ENCODE measurements at regions not wholly inside any gene's neighbourhood (a gene's known extent, or its start where the extent isn't known, plus 50 kb on each side); places are given as distances from the start of the nearest gene placed in this dataset.

DNA sequence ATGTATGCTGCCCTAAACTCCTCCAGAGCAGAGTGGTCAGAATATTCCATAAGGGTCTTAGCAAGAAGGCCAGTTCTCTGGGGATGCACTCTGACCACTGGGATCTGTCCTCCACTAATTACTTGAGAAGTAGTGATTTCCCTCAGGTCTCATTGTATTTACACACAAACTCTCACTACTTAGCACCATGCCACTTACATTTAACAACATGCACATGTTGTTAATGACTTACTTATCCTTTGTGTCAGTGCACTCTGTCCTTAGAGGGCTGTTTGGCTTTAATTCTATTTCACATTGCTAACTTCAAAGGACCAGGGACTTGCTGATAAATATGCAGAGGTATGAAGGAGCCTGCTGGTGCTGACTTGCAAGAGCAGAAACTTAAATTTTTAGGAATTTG lies 1415.5 kb upstream of the ACVR2A start:
- no peak overlapping the region for H3K27ac Mint-ChIP-seq (ENCODE audit: unreplicated experiment)
- H3K9me3 Mint-ChIP-seq (ENCODE audit: low read depth): no peaks in the 10 kb centered on the region
- DNase-seq (ENCODE audit: low spot score): no peak
- TF ChIP-seq, protein P1, sequence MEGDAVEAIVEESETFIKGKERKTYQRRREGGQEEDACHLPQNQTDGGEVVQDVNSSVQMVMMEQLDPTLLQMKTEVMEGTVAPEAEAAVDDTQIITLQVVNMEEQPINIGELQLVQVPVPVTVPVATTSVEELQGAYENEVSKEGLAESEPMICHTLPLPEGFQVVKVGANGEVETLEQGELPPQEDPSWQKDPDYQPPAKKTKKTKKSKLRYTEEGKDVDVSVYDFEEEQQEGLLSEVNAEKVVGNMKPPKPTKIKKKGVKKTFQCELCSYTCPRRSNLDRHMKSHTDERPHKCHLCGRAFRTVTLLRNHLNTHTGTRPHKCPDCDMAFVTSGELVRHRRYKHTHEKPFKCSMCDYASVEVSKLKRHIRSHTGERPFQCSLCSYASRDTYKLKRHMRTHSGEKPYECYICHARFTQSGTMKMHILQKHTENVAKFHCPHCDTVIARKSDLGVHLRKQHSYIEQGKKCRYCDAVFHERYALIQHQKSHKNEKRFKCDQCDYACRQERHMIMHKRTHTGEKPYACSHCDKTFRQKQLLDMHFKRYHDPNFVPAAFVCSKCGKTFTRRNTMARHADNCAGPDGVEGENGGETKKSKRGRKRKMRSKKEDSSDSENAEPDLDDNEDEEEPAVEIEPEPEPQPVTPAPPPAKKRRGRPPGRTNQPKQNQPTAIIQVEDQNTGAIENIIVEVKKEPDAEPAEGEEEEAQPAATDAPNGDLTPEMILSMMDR (IDR thresholded peaks at IDR 0.05): no peak
- H3K27me3 Mint-ChIP-seq (ENCODE audit: low read depth): no peaks in the 10 kb centered on the region
- no peak overlapping the region for H3K4me3 Mint-ChIP-seq (ENCODE audit: unreplicated experiment)
- no peaks in the 10 kb centered on the region for H3K4me1 Mint-ChIP-seq (ENCODE audit: low read depth)
- no peaks in the 10 kb centered on the region for H3K36me3 Mint-ChIP-seq (ENCODE audit: low read depth)

DNA sequence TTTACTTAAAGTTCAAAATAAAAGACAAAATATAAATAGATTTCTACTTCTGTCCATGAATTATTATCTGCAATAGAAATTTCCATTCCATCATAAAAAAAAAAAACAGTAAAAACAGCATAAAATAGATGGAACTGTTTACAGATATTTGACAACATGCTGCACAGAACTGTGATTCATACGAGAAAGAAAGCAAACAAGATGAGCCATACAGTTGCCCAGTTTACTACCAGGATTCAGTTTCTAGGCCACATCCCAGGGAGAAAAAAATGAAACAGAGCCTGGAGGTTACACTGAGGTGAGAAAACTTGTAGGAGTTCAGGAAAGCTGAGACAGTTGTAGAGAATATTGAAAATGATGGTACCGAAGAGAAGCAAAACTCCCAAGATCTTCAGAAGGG lies 1426.9 kb upstream of the ACVR2A start:
- Mint-ChIP-seq H3K27me3 (ENCODE audit: low read depth) (no peaks in the 10 kb centered on the region), H3K36me3 (ENCODE audit: low read depth) (no peaks in the 10 kb centered on the region), H3K27ac (ENCODE audit: unreplicated experiment) (no peak overlapping the region), H3K4me1 (ENCODE audit: low read depth) (no peaks in the 10 kb centered on the region), H3K4me3 (ENCODE audit: unreplicated experiment) (no peak overlapping the region), H3K9me3 (ENCODE audit: low read depth) (no peaks in the 10 kb centered on the region)
- TF ChIP-seq, protein P1 (IDR thresholded peaks at IDR 0.05): no peak
- DNase-seq (ENCODE audit: low spot score): no peak

DNA sequence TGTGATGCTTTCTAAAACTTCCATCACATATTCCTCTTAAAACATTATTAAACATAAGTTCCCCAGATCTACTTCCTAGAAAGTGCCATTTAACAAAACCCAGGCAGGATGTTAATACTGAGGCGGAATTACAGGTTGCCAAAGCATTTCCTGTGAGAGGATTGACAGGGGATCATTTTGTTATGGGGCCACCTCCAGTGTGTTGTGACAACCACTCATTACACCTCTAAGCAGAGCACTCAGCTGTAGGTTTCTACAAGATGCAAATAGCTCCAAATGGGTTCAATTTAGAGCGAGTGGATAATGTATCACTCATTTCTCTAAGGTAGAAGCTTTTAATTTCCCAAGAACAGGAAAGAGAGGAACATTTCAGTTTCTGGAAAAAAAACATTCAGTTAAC lies 1429.5 kb upstream of the ACVR2A start:
- Mint-ChIP-seq H3K4me3 (ENCODE audit: unreplicated experiment) (no peak overlapping the region), H3K27ac (ENCODE audit: unreplicated experiment) (no peak overlapping the region)

DNA sequence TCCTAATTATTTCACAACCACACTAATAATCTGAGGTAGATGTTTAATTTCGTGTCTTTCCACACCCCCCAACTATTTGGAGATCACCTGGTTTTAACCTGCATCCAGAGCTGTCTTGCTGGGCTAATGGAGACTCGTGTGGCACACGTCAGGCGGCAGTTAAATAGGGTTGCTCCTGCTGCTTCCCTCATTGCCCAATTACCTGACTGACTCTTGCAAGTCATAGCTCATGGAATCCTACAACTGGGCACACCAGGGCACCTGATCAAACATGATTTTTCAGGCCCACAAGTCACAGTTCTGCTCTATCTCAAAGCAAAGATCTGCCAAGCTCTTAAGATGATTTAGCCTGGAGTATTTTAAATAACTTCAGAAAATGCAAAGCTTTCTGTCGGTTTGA lies 1430.4 kb upstream of the ACVR2A start:
- no peak overlapping the region for H3K4me3 Mint-ChIP-seq (ENCODE audit: unreplicated experiment)
- DNase-seq (ENCODE audit: low spot score): no peak
- H3K27me3 Mint-ChIP-seq (ENCODE audit: low read depth): no peaks in the 10 kb centered on the region
- no peaks in the 10 kb centered on the region for H3K36me3 Mint-ChIP-seq (ENCODE audit: low read depth)
- H3K27ac Mint-ChIP-seq (ENCODE audit: unreplicated experiment): no peak overlapping the region
- H3K4me1 Mint-ChIP-seq (ENCODE audit: low read depth): no peaks in the 10 kb centered on the region
- TF ChIP-seq, protein P1 (IDR thresholded peaks at IDR 0.05): no peak
- H3K9me3 Mint-ChIP-seq (ENCODE audit: low read depth): no peaks in the 10 kb centered on the region

More for the DNA sequence above, 1429.5 kb upstream of the ACVR2A start:
- H3K36me3 Mint-ChIP-seq (ENCODE audit: low read depth): no peaks in the 10 kb centered on the region
- H3K4me1 Mint-ChIP-seq (ENCODE audit: low read depth): no peaks in the 10 kb centered on the region
- no peaks in the 10 kb centered on the region for H3K27me3 Mint-ChIP-seq (ENCODE audit: low read depth)
- H3K9me3 Mint-ChIP-seq (ENCODE audit: low read depth): no peaks in the 10 kb centered on the region
- no peak for DNase-seq (ENCODE audit: low spot score)
- TF ChIP-seq, protein P1 (IDR thresholded peaks at IDR 0.05): no peak

DNA sequence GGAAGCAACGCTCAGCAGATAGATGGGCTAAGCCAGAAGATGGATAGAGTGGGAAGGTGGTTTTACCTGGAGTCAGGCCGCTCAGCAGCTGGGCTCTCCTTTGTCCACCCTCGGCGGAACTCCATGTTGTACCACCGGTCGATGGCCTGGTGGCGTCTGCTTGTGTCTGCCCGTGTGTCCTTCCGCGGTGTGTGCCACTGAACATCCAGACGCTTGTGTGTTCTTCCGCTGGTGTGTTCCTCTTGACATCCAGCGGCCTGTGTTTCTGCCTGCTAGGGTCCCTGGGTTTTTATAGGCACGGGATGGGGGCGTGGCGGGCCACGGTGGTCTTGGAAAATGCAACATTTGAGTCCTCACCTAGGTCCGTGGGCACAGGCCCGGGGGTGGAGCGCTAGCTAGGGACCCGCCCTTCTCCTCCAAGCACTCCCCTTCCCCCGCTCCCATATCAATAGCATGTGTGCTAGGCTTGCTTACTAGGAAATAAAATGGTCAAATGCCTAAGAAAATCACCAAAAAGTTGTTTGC lies 1431.7 kb upstream of the ACVR2A start:
- H3K27me3 Mint-ChIP-seq (ENCODE audit: low read depth): no peaks in the 10 kb centered on the region
- H3K36me3 Mint-ChIP-seq (ENCODE audit: low read depth): no peaks in the 10 kb centered on the region
- TF ChIP-seq, protein P1 (IDR thresholded peaks at IDR 0.05): no peak
- no peak overlapping the region for H3K27ac Mint-ChIP-seq (ENCODE audit: unreplicated experiment)
- no peaks in the 10 kb centered on the region for H3K4me1 Mint-ChIP-seq (ENCODE audit: low read depth)
- no peaks in the 10 kb centered on the region for H3K9me3 Mint-ChIP-seq (ENCODE audit: low read depth)
- peak; percentile 63 for DNase-seq (ENCODE audit: low spot score)
- no peak overlapping the region for H3K4me3 Mint-ChIP-seq (ENCODE audit: unreplicated experiment)
